Vagina (tissue), 2 donors: ENCODE measurements at regions not wholly inside any gene's neighbourhood (a gene's known extent, or its start where the extent isn't known, plus 50 kb on each side); places are given as distances from the start of the nearest gene placed in this dataset.

ENCODE experiments used
- POLR2A ChIP-seq, 2 donors: fragments of 450-650 bp; IDR thresholded peaks; one replicate each; pipeline ENCODE4 v1.6.1; 2017; ENCODE audit warnings: antibody characterized with exemption in 2 of 2, mild to moderate bottlenecking in 2 of 2, moderate library complexity in 2 of 2
- POLR2AphosphoS5 ChIP-seq, 2 donors: sonication (generic); formaldehyde crosslinking; IDR thresholded peaks; one replicate each; pipeline ENCODE4 v1.9.0; 2017; ENCODE audit warnings: antibody characterized with exemption in 2 of 2, mild to moderate bottlenecking in 2 of 2, low read depth in 1 of 2; ENCODE audit not compliant: insufficient read depth in 1 of 2
- TF ChIP-seq, protein P1 (sequence below), 3 experiments: fragments of 450-650 bp in 2 of 3; fragments of 200-600 bp in 1 of 3; sonication (generic) in 1 of 3; IDR thresholded peaks; one replicate each; pipeline ENCODE4 v1.5.1; 2017 to 2019; ENCODE audit warnings: antibody characterized with exemption in 3 of 3, mild to moderate bottlenecking in 2 of 3, moderate library complexity in 2 of 3

DNA sequence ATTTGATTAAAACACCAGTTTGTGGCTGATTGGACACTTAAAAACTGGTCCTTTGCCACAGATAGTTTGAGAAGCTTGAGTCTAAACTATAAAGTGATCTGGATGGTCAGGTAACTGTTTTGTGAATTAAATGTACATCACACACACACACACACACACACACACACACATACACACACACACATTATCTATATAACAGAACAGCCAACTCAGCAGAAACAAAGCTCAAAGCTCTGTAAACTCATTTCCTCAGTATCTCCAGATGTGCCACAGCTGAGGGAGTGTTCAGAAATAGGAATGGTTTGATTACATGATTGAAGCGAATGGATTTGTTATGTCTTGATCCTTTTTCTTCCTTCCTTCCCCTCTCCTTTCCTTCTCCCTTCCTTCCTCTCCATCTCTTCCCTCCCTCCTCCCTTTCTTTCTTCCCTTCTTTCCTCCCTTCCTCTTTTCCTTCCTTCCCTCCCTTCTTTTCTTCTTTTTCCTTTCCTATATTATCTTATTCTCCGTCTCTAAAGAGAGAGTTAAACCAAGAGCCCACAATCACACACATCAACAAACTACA, 100.3 kb downstream of the LLPH start:
- TF ChIP-seq, protein P1, sequence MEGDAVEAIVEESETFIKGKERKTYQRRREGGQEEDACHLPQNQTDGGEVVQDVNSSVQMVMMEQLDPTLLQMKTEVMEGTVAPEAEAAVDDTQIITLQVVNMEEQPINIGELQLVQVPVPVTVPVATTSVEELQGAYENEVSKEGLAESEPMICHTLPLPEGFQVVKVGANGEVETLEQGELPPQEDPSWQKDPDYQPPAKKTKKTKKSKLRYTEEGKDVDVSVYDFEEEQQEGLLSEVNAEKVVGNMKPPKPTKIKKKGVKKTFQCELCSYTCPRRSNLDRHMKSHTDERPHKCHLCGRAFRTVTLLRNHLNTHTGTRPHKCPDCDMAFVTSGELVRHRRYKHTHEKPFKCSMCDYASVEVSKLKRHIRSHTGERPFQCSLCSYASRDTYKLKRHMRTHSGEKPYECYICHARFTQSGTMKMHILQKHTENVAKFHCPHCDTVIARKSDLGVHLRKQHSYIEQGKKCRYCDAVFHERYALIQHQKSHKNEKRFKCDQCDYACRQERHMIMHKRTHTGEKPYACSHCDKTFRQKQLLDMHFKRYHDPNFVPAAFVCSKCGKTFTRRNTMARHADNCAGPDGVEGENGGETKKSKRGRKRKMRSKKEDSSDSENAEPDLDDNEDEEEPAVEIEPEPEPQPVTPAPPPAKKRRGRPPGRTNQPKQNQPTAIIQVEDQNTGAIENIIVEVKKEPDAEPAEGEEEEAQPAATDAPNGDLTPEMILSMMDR (IDR thresholded peaks at IDR 0.05): no peak
- TF ChIP-seq POLR2A (IDR thresholded peaks at IDR 0.05) (no peak), POLR2AphosphoS5 (IDR thresholded peaks at IDR 0.05; ENCODE audit: insufficient read depth in 1 of 2, low read depth in 1 of 2) (no peak)
